Activated CD4-positive, alpha-beta T cell treated with anti-CD3 and anti-CD28 coated beads, Interleukin-2, amount 50 U/mL, for 4 hours (primary cell): ENCODE measurements at regions not wholly inside any gene's neighbourhood (a gene's known extent, or its start where the extent isn't known, plus 50 kb on each side); places are given as distances from the start of the nearest gene placed in this dataset.

Experiments
- DNase-seq, 2 experiments: peaks; one replicate each; pipeline ENCODE4 v3.0.0-alpha.2; 2020

- DNase-seq = no peak
Measured at GRCh38 chr1:195328102-195328501, 1280.1 kb downstream of the KCNT2 start.

- DNase-seq = no peak
Measured at GRCh38 chr1:195327361-195327760, 1280.9 kb downstream of the KCNT2 start.

GRCh38 chr1:195326325-195326724, 1281.9 kb downstream of the KCNT2 start:
- no peak for DNase-seq

- DNase-seq = no peak
Measured at GRCh38 chr1:195325181-195325580, 1283.1 kb downstream of the KCNT2 start.

GRCh38 chr1:195306281-195306680, 1302.0 kb downstream of the KCNT2 start:
- no peak for DNase-seq

GRCh38 chr1:195294911-195295310, 1313.3 kb downstream of the KCNT2 start:
- DNase-seq = no peak

- DNase-seq = no peak
Measured at GRCh38 chr1:195278644-195279043, 1329.6 kb downstream of the KCNT2 start.

- DNase-seq = no peak
Measured at GRCh38 chr1:195275710-195276109, 1332.5 kb downstream of the KCNT2 start.

- no peak for DNase-seq
Measured at GRCh38 chr1:195251900-195252299, 1356.3 kb downstream of the KCNT2 start.

GRCh38 chr1:195243492-195243891, 1364.7 kb downstream of the KCNT2 start:
- no peak for DNase-seq

GRCh38 chr1:195241066-195241465, 1367.2 kb downstream of the KCNT2 start:
- no peak for DNase-seq

GRCh38 chr1:195238313-195238712, 1369.9 kb downstream of the KCNT2 start:
- DNase-seq = no peak

GRCh38 chr1:195236991-195237889, 1371.0 kb downstream of the KCNT2 start:
- no peak for DNase-seq

- DNase-seq = no peak
Measured at GRCh38 chr1:195218428-195219212, 1389.6 kb downstream of the KCNT2 start.

GRCh38 chr1:195202241-195202640, 1406.0 kb downstream of the KCNT2 start:
- DNase-seq = no peak

GRCh38 chr1:195200772-195201171, 1407.5 kb downstream of the KCNT2 start:
- DNase-seq = no peak

GRCh38 chr1:195197116-195197515, 1411.1 kb downstream of the KCNT2 start:
- no peak for DNase-seq

GRCh38 chr1:195195423-195196057, 1412.7 kb downstream of the KCNT2 start:
- no peak for DNase-seq

GRCh38 chr1:195193134-195193533, 1415.1 kb downstream of the KCNT2 start:
- no peak for DNase-seq

- DNase-seq = no peak
Measured at GRCh38 chr1:195188821-195189220, 1419.4 kb downstream of the KCNT2 start.

- DNase-seq = no peak
Measured at GRCh38 chr1:195186544-195186943, 1421.7 kb downstream of the KCNT2 start.

- no peak for DNase-seq
Measured at GRCh38 chr1:195185736-195186135, 1422.5 kb downstream of the KCNT2 start.

- no peak for DNase-seq
Measured at GRCh38 chr1:195185321-195185720, 1422.9 kb downstream of the KCNT2 start.

- DNase-seq = no peak
Measured at GRCh38 chr1:195173753-195174152, 1434.5 kb downstream of the KCNT2 start.
